Neural progenitor cell (in vitro differentiated cells): ENCODE measurements at regions not wholly inside any gene's neighbourhood (a gene's known extent, or its start where the extent isn't known, plus 50 kb on each side); places are given as distances from the start of the nearest gene placed in this dataset.

Experiments
- EZH2 ChIP-seq: fragments of 200-600 bp; sonication (generic); IDR thresholded peaks from 2 replicates; pipeline ENCODE4 v1.6.1; 2017; ENCODE audit warnings: antibody characterized with exemption, mild to moderate bottlenecking, moderate library complexity
- TF ChIP-seq, protein P1 (sequence below): fragments of 200-600 bp; sonication (generic); IDR thresholded peaks from 2 replicates; pipeline ENCODE4 v1.5.1; 2017; ENCODE audit warnings: antibody characterized with exemption, mild to moderate bottlenecking

DNA sequence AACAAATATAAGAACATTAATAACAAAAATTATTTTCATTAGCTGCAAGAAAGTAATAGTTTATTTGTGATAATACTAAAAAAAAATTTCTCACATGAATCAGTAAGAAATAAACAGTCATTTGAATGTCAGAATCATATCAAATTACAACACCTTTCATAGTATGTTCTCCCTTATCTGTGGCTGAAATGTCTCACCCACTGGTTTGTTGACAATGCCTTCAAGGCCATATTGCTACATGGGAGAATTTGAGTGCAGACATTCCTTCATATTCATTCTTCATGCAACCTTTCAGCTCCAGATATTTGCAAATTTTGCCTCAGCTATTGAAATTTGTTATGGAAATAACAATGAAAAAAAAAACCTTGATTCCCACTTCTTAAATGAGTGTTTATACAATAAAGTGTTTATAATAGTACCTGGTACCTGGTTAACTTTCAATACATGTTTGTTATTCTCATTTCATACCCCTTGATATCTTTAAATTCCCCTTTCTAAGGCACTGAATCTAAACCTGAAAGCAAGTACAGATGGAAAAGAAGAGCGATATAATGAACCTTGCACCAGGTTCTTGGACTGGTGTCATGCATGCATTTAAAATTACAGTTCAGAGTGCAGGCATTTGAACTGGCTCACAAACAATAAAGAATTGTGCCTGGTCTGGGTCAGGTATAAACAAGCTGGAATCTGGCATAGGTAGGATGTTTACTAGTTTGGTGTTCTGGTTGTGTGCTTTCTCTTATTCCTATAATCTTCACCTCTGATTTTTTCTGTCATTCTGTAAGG is 242.2 kb upstream of the ADGRL2 start:
- TF ChIP-seq, protein P1, sequence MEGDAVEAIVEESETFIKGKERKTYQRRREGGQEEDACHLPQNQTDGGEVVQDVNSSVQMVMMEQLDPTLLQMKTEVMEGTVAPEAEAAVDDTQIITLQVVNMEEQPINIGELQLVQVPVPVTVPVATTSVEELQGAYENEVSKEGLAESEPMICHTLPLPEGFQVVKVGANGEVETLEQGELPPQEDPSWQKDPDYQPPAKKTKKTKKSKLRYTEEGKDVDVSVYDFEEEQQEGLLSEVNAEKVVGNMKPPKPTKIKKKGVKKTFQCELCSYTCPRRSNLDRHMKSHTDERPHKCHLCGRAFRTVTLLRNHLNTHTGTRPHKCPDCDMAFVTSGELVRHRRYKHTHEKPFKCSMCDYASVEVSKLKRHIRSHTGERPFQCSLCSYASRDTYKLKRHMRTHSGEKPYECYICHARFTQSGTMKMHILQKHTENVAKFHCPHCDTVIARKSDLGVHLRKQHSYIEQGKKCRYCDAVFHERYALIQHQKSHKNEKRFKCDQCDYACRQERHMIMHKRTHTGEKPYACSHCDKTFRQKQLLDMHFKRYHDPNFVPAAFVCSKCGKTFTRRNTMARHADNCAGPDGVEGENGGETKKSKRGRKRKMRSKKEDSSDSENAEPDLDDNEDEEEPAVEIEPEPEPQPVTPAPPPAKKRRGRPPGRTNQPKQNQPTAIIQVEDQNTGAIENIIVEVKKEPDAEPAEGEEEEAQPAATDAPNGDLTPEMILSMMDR, result no peak
- no peak for TF ChIP-seq EZH2
